Naive thymus-derived CD8-positive, alpha-beta T cell (primary cell): ENCODE measurements at regions not wholly inside any gene's neighbourhood (a gene's known extent, or its start where the extent isn't known, plus 50 kb on each side); places are given as distances from the start of the nearest gene placed in this dataset.
"Not testable (repeated sequence)": the region's sequence is repeated elsewhere in the genome, so short reads cannot be mapped to it uniquely, and the experiment has no call there.

ENCODE experiments used
- ATAC-seq, 2 donors: fragments of 150-1000 bp; cut with Tn5 transposase in 1 of 2; sonication (Bioruptor Pico), chemical (Tn5 transposase) in 1 of 2; 1 replicate in 1 of 2; 2 replicates in 1 of 2; pipeline ENCODE4 v1.10.0; 2021; ENCODE audit warnings: mild to moderate bottlenecking in 2 of 2, moderate library complexity in 2 of 2
- POLR2A ChIA-PET: fragments of 350-600 bp; sonication (Branson Sonifier 250); formaldehyde crosslinking; loops from one replicate; lab custom pipeline; 2021; ENCODE audit warnings: antibody characterized with exemption; lab: Charles Lee
- DNase-seq, 10 donors: peaks; one replicate each; pipeline versions ENCODE4 v3.0.0 to v3.0.0-alpha.2; 2020 to 2022
- H3K27ac Mint-ChIP-seq, 10 donors: one replicate each; pipeline ENCODE4 v1.8.0; 2020 to 2022; ENCODE audit warnings: mild to moderate bottlenecking in 10 of 10, mixed read lengths in 10 of 10, moderate library complexity in 4 of 10, inconsistent platforms in 1 of 10
- H3K27me3 Mint-ChIP-seq, 5 donors: one replicate each; pipeline ENCODE4 v1.8.0; 2021 to 2022; ENCODE audit warnings: mixed read lengths in 5 of 5
- H3K36me3 Mint-ChIP-seq, 3 donors: one replicate each; pipeline ENCODE4 v1.8.0; 2020 to 2022; ENCODE audit warnings: mixed read lengths in 3 of 3, mild to moderate bottlenecking in 2 of 3, inconsistent platforms in 1 of 3
- H3K4me1 Mint-ChIP-seq, 4 donors: one replicate each; pipeline ENCODE4 v1.8.0; 2021 to 2022; ENCODE audit warnings: mixed read lengths in 4 of 4
- H3K4me3 Mint-ChIP-seq, 10 donors: one replicate each; pipeline ENCODE4 v1.8.0; 2020 to 2022; ENCODE audit warnings: mild to moderate bottlenecking in 10 of 10, mixed read lengths in 10 of 10, moderate library complexity in 6 of 10, inconsistent platforms in 1 of 10
- H3K9me3 Mint-ChIP-seq, 9 donors: one replicate each; pipeline ENCODE4 v1.8.0; 2020 to 2022; ENCODE audit warnings: mixed read lengths in 9 of 9, mild to moderate bottlenecking in 3 of 9, inconsistent platforms in 1 of 9, moderate library complexity in 1 of 9

DNA sequence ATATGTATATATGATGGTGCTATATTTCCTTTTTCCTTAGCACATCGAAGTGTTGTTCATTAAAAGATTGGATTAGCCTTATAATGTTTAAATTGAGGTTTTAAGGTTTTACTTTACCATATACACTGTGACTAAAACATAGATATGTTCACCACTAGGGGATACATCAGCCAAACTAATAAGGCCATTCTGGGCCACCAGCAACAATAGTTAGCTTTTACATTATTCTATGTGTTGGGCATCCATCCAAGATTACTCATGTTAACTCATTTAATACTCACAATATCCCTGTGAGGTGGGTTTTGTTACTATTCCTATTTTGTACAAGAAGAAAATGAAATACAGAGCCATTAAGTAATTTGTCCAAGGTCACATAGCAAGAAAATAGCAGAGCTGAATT, 202.6 kb upstream of the AVPR1A start:
- DNase-seq (no peak), ATAC-seq (no peak)
- POLR2A ChIA-PET = no interaction called here
- H3K4me3 Mint-ChIP-seq = no peak overlapping the region
- H3K4me1 Mint-ChIP-seq = no peaks in the 10 kb centered on the region
- H3K9me3 Mint-ChIP-seq = peaks cover 0 to 5% (median 0%) of the 10 kb centered on the region in 9 donors
- H3K36me3 Mint-ChIP-seq = no peaks in the 10 kb centered on the region
- no peaks in the 10 kb centered on the region for H3K27me3 Mint-ChIP-seq
- no peak overlapping the region for H3K27ac Mint-ChIP-seq

DNA sequence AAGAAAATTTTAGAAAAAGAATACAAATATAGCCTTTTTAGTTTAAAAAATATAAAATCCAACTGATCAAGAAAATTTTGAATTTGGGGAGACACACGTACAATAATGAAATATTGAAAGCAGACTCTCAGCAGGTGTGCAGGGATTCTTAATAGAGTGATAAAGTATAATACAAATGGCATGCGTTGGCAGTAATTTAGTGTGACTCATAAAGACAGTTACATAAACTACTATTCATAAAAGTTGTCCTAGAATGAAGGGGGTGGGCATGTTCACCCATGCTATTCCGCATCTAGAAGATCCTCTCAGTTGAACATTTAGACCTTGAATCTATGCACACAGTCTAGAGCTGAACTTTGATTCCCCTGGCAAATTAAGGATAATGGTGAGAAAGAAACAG, 200.4 kb upstream of the AVPR1A start:
- H3K4me1 Mint-ChIP-seq = no peaks in the 10 kb centered on the region
- POLR2A ChIA-PET = no interaction called here
- ATAC-seq (no peak), DNase-seq (no peak)
- H3K27ac Mint-ChIP-seq = no peak overlapping the region
- no peaks in the 10 kb centered on the region for H3K36me3 Mint-ChIP-seq
- H3K9me3 Mint-ChIP-seq = no peaks in the 10 kb centered on the region
- H3K4me3 Mint-ChIP-seq = no peak overlapping the region
- no peaks in the 10 kb centered on the region for H3K27me3 Mint-ChIP-seq

DNA sequence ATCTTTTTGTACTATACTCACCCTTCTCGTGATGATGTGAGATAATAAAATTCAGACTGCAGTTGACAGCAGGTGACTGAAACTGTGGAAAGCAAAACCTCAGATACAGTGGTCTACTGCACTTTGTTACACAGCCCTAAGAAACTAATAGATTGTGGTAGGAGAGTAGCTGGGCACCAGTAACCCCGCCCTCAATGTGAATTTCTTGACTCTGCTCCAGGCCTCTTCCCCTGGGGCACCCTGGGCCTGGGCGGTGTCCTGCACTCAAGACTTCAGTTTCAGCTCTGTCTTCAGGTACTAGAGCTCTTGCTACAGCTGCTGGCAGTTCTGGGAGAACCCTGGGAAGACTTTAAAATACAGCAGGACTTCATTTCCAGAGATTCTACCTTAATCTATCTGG, 197.6 kb upstream of the AVPR1A start:
- POLR2A ChIA-PET = no interaction called here
- no peak for ATAC-seq
- peaks cover 0 to 3% (median 0%) of the 10 kb centered on the region in 9 donors for H3K9me3 Mint-ChIP-seq

DNA sequence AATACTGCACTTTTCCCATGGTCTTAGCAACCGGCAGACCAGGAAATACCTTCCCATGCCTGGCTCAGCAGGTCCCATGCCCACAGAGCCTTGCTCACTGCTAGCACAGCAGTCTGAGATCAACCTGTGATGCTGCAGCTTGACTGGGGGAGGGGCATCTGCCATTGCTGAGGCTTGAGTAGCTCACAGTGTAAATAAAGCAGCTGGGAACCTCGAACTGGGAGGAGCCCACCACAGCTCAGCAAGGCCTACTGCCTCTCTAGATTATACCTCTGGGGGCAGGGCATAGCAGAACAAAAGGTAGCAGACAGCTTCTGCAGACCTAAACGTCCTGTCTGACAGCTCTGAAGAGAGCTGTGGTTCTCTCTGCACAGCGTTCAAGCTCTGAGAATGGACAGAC, 186.2 kb upstream of the AVPR1A start:
- ATAC-seq, POLR2A ChIA-PET, H3K27ac Mint-ChIP-seq, H3K36me3 Mint-ChIP-seq, H3K4me1 Mint-ChIP-seq, H3K27me3 Mint-ChIP-seq, H3K4me3 Mint-ChIP-seq, DNase-seq: not testable (repeated sequence)
- peaks cover 3 to 20% (median 9%) of the 10 kb centered on the region in 9 donors for H3K9me3 Mint-ChIP-seq

More for the DNA sequence above, 197.6 kb upstream of the AVPR1A start:
- no peaks in the 10 kb centered on the region for H3K36me3 Mint-ChIP-seq
- no peaks in the 10 kb centered on the region for H3K27me3 Mint-ChIP-seq
- peak in 1 of 10 donors; percentile 42 for DNase-seq
- H3K27ac Mint-ChIP-seq = no peak overlapping the region
- no peaks in the 10 kb centered on the region for H3K4me1 Mint-ChIP-seq
- no peak overlapping the region for H3K4me3 Mint-ChIP-seq

DNA sequence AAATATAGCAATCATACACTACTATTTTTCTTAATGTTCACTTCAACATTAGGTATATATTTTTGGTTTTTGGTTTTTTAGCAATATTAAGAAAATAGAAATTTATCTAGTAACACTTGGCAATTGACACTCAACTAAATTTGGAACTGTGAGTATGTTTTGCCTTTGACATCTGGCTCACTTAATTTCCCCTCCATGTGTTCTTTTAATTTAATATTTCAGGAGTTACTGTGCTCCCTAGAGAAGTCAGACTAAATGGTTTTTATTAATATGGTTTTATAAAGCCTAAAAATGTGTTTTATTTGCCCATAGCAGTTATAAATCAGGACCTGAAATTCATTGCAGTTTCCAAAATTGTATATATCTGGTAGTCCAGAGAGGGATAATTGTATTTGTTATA, 175.3 kb upstream of the AVPR1A start:
- no peak overlapping the region for H3K27ac Mint-ChIP-seq
- H3K27me3 Mint-ChIP-seq = peaks cover 0 to 3% (median 2%) of the 10 kb centered on the region in 5 donors
- DNase-seq (no peak), ATAC-seq (no peak)
- H3K9me3 Mint-ChIP-seq = no peaks in the 10 kb centered on the region
- no peaks in the 10 kb centered on the region for H3K36me3 Mint-ChIP-seq
- H3K4me1 Mint-ChIP-seq = no peaks in the 10 kb centered on the region
- POLR2A ChIA-PET = no interaction called here
- no peak overlapping the region for H3K4me3 Mint-ChIP-seq

DNA sequence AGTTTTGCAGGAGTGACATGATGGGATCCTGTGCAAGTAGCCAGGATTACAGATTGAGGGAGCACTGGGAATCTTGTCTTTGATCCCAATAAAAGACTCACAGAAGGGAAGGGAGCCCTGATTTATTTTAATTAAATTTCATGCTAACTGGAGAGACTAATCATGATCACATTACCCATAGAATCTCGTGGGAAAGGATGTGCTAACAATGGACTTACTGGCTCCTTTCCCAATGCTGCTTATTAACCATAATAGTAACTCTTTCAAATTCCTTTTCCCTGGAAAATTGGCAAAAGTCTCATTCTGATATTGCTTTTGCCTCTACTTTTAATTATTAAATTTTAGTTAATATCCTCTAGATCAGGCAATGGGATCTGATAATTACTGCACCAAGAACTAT, 174.8 kb upstream of the AVPR1A start:
- Mint-ChIP-seq H3K36me3 (no peaks in the 10 kb centered on the region), H3K4me3 (no peak overlapping the region), H3K9me3 (no peaks in the 10 kb centered on the region), H3K27me3 (peaks cover 0 to 3% (median 0%) of the 10 kb centered on the region in 5 donors), H3K4me1 (no peaks in the 10 kb centered on the region), H3K27ac (no peak overlapping the region)
- ATAC-seq (no peak), DNase-seq (no peak)
- POLR2A ChIA-PET = no interaction called here

DNA sequence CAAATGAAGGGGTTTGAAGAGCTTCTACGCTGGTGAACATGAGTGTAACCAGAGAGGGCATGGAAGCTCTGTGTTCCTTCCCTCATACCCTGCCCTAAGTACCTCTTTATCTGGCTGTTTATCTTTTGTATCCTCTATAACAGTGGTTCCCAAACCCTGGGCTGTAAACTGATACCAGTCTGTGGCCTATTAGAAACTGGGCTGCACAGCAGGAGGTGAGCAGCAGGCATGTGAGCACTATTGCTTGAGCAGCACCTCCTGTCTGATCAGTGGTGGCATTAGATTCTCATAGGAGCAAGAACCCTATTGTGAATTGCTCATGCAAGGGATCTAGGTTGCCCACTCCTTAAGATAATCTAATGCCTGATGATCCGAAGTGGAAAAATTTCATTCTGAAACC, 172.9 kb upstream of the AVPR1A start:
- Mint-ChIP-seq H3K9me3 (no peaks in the 10 kb centered on the region), H3K27ac (no peak overlapping the region), H3K4me1 (no peaks in the 10 kb centered on the region), H3K4me3 (no peak overlapping the region), H3K27me3 (peaks cover 0 to 1% (median 0%) of the 10 kb centered on the region in 5 donors), H3K36me3 (no peaks in the 10 kb centered on the region)
- POLR2A ChIA-PET = no interaction called here
- ATAC-seq (no peak), DNase-seq (no peak)

DNA sequence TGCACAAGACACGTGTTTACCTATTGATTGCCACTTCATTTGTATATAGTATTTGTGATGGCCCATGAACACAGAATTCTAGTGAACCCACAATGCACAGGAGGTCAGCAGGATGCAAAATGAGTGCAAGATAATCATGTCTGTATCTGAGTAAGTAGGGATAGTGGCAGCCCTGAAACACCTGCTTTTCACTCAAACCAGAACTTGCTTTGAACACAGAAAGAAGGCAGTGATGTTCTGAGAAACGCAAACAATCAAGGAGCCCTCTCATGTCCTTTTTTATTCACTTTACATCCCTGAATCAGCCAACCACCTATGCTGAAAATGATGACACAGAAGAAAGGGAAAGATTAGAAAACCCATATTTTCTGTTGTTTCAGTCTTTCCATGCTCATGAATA, 170.4 kb upstream of the AVPR1A start:
- Mint-ChIP-seq H3K27ac (no peak overlapping the region), H3K4me3 (no peak overlapping the region), H3K9me3 (peaks cover 0 to 3% (median 0%) of the 10 kb centered on the region in 9 donors), H3K4me1 (no peaks in the 10 kb centered on the region), H3K27me3 (no peaks in the 10 kb centered on the region), H3K36me3 (no peaks in the 10 kb centered on the region)
- no peak for ATAC-seq
- no peak for DNase-seq
- POLR2A ChIA-PET = no interaction called here

DNA sequence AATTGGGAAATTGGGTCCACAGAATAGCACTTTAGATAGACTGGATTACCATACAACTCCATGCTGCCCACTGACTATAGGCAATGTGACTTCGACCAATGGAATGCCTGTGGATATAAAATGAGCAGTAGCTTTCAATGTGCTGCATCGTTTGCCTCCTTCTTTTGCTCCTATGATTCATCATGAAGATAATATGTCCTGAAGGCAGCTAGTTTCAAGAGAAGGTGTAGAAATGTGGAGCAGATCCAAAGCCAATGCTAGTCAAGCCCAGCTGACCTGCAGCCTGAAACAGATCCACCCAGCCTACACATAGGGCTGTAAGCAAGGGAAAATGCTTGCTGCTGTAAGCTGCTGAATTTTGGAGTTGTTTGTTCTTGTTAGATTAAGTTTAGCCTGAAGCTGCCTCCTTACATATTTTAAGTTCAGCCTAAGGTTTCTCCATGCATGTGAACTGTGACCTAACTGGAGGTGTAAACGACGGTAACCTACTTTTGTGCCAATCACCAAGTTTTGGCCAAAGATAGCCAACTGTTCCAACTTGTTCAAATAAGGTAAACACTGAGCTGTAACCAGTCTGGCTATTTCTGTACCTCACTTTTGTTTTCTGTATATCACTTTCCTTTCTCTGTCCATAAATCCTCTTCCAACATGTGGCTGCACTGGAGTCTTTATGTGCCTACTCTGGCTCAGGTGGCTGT, 169.1 kb upstream of the AVPR1A start:
- Mint-ChIP-seq H3K36me3 (no peaks in the 10 kb centered on the region), H3K9me3 (peaks cover 0 to 3% (median 0%) of the 10 kb centered on the region in 9 donors), H3K27ac (peak overlapping the region in 1 of 10 donors; percentile 19), H3K4me1 (no peaks in the 10 kb centered on the region), H3K4me3 (no peak overlapping the region), H3K27me3 (peaks cover 0 to 2% (median 0%) of the 10 kb centered on the region in 5 donors)
- no peak for ATAC-seq
- no peak for DNase-seq
- POLR2A ChIA-PET = no interaction called here

DNA sequence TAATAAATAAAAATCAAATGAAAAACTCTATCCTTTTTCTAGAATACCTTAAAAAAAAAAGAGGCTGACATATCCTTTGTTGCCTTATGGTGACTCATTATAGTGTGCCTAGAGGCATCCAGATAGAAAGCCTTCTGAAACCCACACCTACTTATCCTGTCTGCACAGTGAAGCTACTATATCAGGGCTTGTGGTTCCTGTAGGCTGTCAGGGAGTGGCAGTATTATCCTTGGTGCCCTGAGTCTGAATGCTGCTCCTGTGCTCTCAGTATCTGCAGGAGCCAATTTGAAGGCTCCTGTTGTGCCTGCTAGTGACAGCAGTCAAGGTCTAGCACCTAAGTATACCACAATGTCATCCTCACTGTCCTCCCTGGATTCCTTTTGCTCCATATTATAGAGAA, 168.4 kb upstream of the AVPR1A start:
- DNase-seq (peak in 1 of 10 donors; percentile 4), ATAC-seq (no peak)
- POLR2A ChIA-PET = no interaction called here
- H3K27me3 Mint-ChIP-seq = peaks cover 0 to 2% (median 0%) of the 10 kb centered on the region in 5 donors
- H3K27ac Mint-ChIP-seq = no peak overlapping the region
- no peaks in the 10 kb centered on the region for H3K4me1 Mint-ChIP-seq
- no peak overlapping the region for H3K4me3 Mint-ChIP-seq
- peaks cover 0 to 3% (median 0%) of the 10 kb centered on the region in 9 donors for H3K9me3 Mint-ChIP-seq
- H3K36me3 Mint-ChIP-seq = no peaks in the 10 kb centered on the region

DNA sequence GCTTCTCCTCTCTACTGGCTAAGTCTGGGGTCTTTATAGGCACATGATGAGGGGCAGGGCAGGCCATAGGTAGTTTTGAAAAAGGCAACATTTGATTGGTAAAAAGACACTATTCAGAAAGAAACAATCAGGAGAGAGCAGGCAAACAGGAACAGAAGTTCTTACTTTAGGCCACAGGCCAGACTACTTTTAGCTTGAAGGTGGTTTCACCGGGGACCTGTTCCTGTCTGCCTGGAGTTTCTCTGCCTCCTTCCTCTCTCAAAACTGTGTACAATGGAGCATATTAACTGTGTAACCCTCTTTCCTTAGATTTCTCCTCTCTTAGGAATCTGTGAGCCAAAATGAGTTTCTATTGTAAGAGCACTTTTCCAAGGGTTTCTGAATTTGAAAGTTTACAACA, 167.9 kb upstream of the AVPR1A start:
- Mint-ChIP-seq H3K27me3 (peaks cover 0 to 2% (median 0%) of the 10 kb centered on the region in 5 donors), H3K4me3 (no peak overlapping the region), H3K9me3 (peaks cover 0 to 3% (median 0%) of the 10 kb centered on the region in 9 donors), H3K36me3 (no peaks in the 10 kb centered on the region), H3K4me1 (no peaks in the 10 kb centered on the region), H3K27ac (no peak overlapping the region)
- ATAC-seq (no peak), DNase-seq (no peak)
- POLR2A ChIA-PET = no interaction called here

DNA sequence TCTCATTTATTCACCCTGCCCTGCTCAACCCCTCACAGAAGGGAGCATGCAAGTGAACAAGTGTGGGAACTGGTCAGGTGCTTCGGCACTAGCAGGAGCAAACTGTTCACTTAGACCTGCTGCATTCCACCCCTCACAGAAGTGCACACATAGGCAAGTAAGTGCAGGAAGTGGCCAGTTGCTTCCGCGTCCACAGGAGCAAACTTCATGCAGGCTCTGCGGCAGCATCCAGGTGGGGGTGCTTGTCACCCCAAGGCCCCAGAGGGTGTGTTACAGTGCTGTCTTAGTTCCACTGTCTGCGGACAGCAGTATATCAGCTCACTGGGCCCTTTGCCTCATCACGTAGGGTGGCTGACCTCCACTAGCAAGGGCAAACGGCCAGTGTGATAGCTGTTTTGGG, 167.3 kb upstream of the AVPR1A start:
- POLR2A ChIA-PET = no interaction called here
- Mint-ChIP-seq H3K4me1 (no peaks in the 10 kb centered on the region), H3K4me3 (no peak overlapping the region), H3K27me3 (peaks cover 0 to 2% (median 0%) of the 10 kb centered on the region in 5 donors), H3K9me3 (peaks cover 0 to 3% (median 0%) of the 10 kb centered on the region in 9 donors), H3K27ac (no peak overlapping the region), H3K36me3 (no peaks in the 10 kb centered on the region)
- no peak for DNase-seq
- no peak for ATAC-seq

DNA sequence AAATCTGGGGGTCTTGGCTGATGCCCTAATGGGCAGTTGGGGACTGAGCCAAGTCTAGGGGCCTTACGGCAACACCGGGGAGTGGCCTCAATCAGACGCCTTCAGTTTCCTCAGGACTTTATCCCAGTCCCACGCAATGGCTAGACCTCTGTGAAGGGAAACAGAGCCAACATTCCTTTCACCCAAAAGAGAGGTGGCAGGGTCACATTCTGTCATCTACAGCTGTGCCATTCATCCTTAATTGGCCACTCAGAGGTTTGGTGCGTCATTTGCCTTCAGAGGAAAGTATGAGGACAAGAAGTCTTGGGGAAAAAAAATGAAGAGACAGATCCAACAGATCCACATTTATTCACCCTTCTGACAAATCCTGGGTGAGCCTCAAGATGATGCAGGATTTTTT, 166.9 kb upstream of the AVPR1A start:
- Mint-ChIP-seq H3K36me3 (no peaks in the 10 kb centered on the region), H3K9me3 (peaks cover 0 to 3% (median 0%) of the 10 kb centered on the region in 9 donors), H3K4me1 (no peaks in the 10 kb centered on the region), H3K27ac (no peak overlapping the region), H3K27me3 (peaks cover 0 to 2% (median 0%) of the 10 kb centered on the region in 5 donors), H3K4me3 (no peak overlapping the region)
- no peak for ATAC-seq
- no peak for DNase-seq
- POLR2A ChIA-PET = no interaction called here

DNA sequence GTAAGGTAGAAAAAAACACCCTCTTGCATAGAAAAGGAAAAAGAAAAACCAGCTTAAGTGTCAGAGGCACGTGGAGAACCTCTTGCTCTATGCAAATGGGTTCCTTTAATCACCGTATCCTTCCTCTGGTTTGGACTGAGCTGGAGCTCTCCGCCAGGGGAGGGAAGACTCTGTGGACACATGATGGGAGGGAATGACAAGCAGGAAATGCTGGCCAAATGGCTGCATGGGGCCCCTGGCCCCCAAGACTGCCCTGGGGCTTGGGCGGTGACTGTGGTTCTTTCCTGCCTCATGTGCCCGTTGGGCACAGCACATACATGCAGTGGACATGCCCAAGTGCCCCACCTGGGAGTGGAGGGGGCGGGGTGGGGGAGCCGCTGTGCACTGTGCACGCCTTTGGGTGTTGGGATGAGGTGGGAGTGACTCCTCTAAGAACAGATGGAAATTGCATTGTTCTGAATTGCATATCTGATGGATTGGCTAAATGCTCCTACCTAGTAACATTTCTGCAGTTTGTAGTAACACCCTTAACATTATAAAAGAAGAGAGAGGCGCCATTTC, 166.4 kb upstream of the AVPR1A start:
- Mint-ChIP-seq H3K4me3 (no peak overlapping the region), H3K36me3 (no peaks in the 10 kb centered on the region), H3K27me3 (peaks cover 0 to 2% (median 0%) of the 10 kb centered on the region in 5 donors), H3K27ac (no peak overlapping the region), H3K4me1 (no peaks in the 10 kb centered on the region), H3K9me3 (peaks cover 0 to 3% (median 0%) of the 10 kb centered on the region in 9 donors)
- no peak for ATAC-seq
- DNase-seq = no peak
- POLR2A ChIA-PET = no interaction called here
